DOHH2 (cell line): ENCODE measurements at regions not wholly inside any gene's neighbourhood (a gene's known extent, or its start where the extent isn't known, plus 50 kb on each side); places are given as distances from the start of the nearest gene placed in this dataset.
"Not testable (repeated sequence)": the region's sequence is repeated elsewhere in the genome, so short reads cannot be mapped to it uniquely, and the experiment has no call there.

Experiments used
- H3F3A ChIP-seq: fragments of 200-600 bp; sonication (generic), shearing (Covaris generic); 2 replicates; pipeline ENCODE4 v1.6.0; 2016; ENCODE audit warnings: antibody characterized with exemption, mild to moderate bottlenecking; ENCODE audit not compliant: control insufficient read depth, insufficient read depth
- H3K27ac ChIP-seq: fragments of 200-600 bp; sonication (generic); 2 replicates; pipeline ENCODE4 v1.5.1; 2014; ENCODE audit warnings: low read depth, mild to moderate bottlenecking, low read length, moderate library complexity
- H3K27me3 ChIP-seq: fragments of 200-600 bp; sonication (generic); 2 replicates; pipeline ENCODE4 v1.6.1; 2014; ENCODE audit warnings: mild to moderate bottlenecking, low read length, mixed read lengths; ENCODE audit not compliant: control insufficient read depth
- H3K36me3 ChIP-seq: fragments of 200-600 bp; sonication (generic); 2 replicates; pipeline ENCODE4 v1.6.1; 2014; ENCODE audit warnings: mild to moderate bottlenecking, low read length, moderate library complexity, mixed read lengths; ENCODE audit not compliant: control insufficient read depth
- H3K4me1 ChIP-seq: fragments of 200-600 bp; sonication (generic); 2 replicates; pipeline ENCODE4 v1.6.1; 2014; ENCODE audit warnings: mild to moderate bottlenecking, low read length, mixed read lengths; ENCODE audit not compliant: control insufficient read depth
- H3K4me2 ChIP-seq: fragments of 200-600 bp; sonication (generic); 2 replicates; pipeline ENCODE4 v1.6.0; 2014; ENCODE audit warnings: mild to moderate bottlenecking, low read length, moderate library complexity
- H3K4me3 ChIP-seq: fragments of 200-600 bp; sonication (generic); 2 replicates; pipeline ENCODE4 v1.5.1; 2014; ENCODE audit warnings: mild to moderate bottlenecking, low read length, mixed read lengths
- H3K79me2 ChIP-seq: fragments of 200-600 bp; sonication (generic); 2 replicates; pipeline ENCODE4 v1.6.1; 2014; ENCODE audit warnings: mild to moderate bottlenecking, low read length, mixed read lengths; ENCODE audit not compliant: control insufficient read depth
- H3K9me2 ChIP-seq: fragments of 200-600 bp; sonication (generic); replicated peaks from 2 replicates; pipeline ENCODE4 v1.6.1; 2014; ENCODE audit warnings: mild to moderate bottlenecking, low read length, mixed read lengths; ENCODE audit not compliant: control insufficient read depth
- H3K9me3 ChIP-seq: fragments of 200-600 bp; sonication (generic); 2 replicates; pipeline ENCODE4 v1.6.1; 2014; ENCODE audit warnings: antibody characterized with exemption, low read length, mixed read lengths; ENCODE audit not compliant: control insufficient read depth, insufficient read depth
- H4K20me1 ChIP-seq: fragments of 200-600 bp; sonication (generic); 2 replicates; pipeline ENCODE4 v1.6.0; 2014; ENCODE audit warnings: low read depth, mild to moderate bottlenecking, antibody characterized with exemption, low read length, moderate library complexity; ENCODE audit not compliant: control insufficient read depth, insufficient read depth
- CTCF ChIP-seq: fragments of 200-600 bp; sonication (generic); IDR thresholded peaks from one replicate; pipeline ENCODE4 v1.5.1; 2014; ENCODE audit warnings: antibody characterized with exemption, mild to moderate bottlenecking, low read depth, low read length; ENCODE audit not compliant: poor library complexity, severe bottlenecking
- EZH2phosphoT487 ChIP-seq: fragments of 200-600 bp; sonication (generic); IDR thresholded peaks from 2 replicates; pipeline ENCODE4 v1.6.1; 2017; ENCODE audit warnings: borderline replicate concordance, mild to moderate bottlenecking, antibody characterized with exemption, low read length, moderate library complexity, mixed read lengths

- Histone ChIP-seq H3K4me2 (no peak overlapping the region), H3K79me2 (no peaks in the 10 kb centered on the region), H3K36me3 (no peaks in the 10 kb centered on the region), H3K4me1 (0 out of 2 replicates have a peak, but pooled peaks cover 3% of the 10 kb centered on the region), H3K27me3 (no peaks in the 10 kb centered on the region; the same call in 1 of the 2 replicates), H4K20me1 (no peaks in the 10 kb centered on the region), H3K4me3 (no peak overlapping the region), H3F3A (no peaks in the 10 kb centered on the region), H3K27ac (no peak overlapping the region), H3K9me2 (no peaks in the 10 kb centered on the region), H3K9me3 (no peaks in the 10 kb centered on the region)
- TF ChIP-seq EZH2phosphoT487, result no peak
- no peak for TF ChIP-seq CTCF
Measured at GRCh38 chr14:65847075-65847847, 434.7 kb downstream of the FUT8 start.

- not testable (repeated sequence) for H3K9me2 ChIP-seq, H3K27ac ChIP-seq, H3K4me2 ChIP-seq, H3K9me3 ChIP-seq, H3K4me1 ChIP-seq, H3K79me2 ChIP-seq, H4K20me1 ChIP-seq, H3K4me3 ChIP-seq, H3F3A ChIP-seq, H3K36me3 ChIP-seq, H3K27me3 ChIP-seq
Measured at GRCh38 chr14:65847931-65848330, 435.4 kb downstream of the FUT8 start.

DNA sequence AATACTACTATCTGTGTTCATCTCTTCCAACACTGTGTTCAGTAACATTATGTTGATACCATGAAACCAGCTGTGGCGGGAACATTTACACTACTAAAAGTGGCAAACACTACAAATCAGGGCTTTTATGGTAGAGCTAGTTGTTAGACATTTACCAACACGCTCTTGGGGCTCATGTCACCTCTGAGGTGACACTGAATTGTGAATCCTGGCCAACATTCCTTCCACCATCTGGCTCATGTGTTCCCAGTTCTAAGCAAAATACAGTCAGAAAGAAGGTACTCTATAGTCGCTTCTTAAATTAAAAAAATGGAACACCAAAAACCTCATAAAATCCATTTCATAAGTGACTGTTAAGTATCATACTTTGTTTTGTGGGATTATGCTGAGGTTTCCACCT, 436.6 kb downstream of the FUT8 start:
- no peak for TF ChIP-seq EZH2phosphoT487
- no peak for TF ChIP-seq CTCF
- Histone ChIP-seq H3K27ac (no peak overlapping the region), H3F3A (no peaks in the 10 kb centered on the region)

DNA sequence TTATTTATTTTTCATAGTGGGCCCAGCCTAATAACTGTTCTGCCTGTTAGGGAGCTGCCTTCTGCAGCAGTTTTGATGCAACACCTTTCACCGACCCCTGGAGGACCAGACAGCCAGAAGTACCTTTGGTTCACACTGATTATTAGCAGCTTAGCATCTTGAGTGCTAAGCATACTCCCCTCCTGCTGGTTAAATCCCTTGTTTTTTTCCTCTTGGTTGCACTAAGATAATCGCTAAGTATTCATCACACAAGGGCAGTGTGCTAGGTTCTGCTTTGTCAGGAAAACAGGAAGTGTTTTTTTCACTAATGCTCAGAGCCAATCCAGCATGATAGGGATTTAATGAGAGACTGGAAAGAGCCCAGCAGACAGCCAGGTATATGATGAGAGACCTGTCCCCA, 437.0 kb downstream of the FUT8 start:
- Histone ChIP-seq H3K27ac (no peak overlapping the region), H3K4me2 (no peak overlapping the region), H3K36me3 (no peaks in the 10 kb centered on the region), H3K79me2 (no peaks in the 10 kb centered on the region), H3K9me3 (no peaks in the 10 kb centered on the region), H3K27me3 (no peaks in the 10 kb centered on the region; the same call in 1 of the 2 replicates), H4K20me1 (no peaks in the 10 kb centered on the region), H3K4me3 (no peak overlapping the region), H3K4me1 (0 out of 2 replicates have a peak, but pooled peaks cover 3% of the 10 kb centered on the region), H3F3A (no peaks in the 10 kb centered on the region), H3K9me2 (no peaks in the 10 kb centered on the region)
- TF ChIP-seq CTCF (no peak), EZH2phosphoT487 (no peak)

More for the DNA sequence above, 436.6 kb downstream of the FUT8 start:
- no peaks in the 10 kb centered on the region for H4K20me1 ChIP-seq
- no peaks in the 10 kb centered on the region for H3K9me2 ChIP-seq
- no peak overlapping the region for H3K4me2 ChIP-seq
- H3K36me3 ChIP-seq, result no peaks in the 10 kb centered on the region
- H3K4me1 ChIP-seq, result 0 out of 2 replicates have a peak, but pooled peaks cover 3% of the 10 kb centered on the region
- no peaks in the 10 kb centered on the region for H3K9me3 ChIP-seq
- H3K79me2 ChIP-seq, result no peaks in the 10 kb centered on the region
- no peaks in the 10 kb centered on the region; the same call in 1 of the 2 replicates for H3K27me3 ChIP-seq
- no peak overlapping the region for H3K4me3 ChIP-seq
